WI38 (cell line): ENCODE measurements at regions not wholly inside any gene's neighbourhood (a gene's known extent, or its start where the extent isn't known, plus 50 kb on each side); places are given as distances from the start of the nearest gene placed in this dataset.

ENCODE experiments used
- H3K4me3 ChIP-seq: 2 replicates; pipeline ENCODE4 v1.5.1; 2011; ENCODE audit warnings: low read depth, mild to moderate bottlenecking, control low read depth, low read length
- TF ChIP-seq, protein P1 (sequence below): IDR thresholded peaks from 2 replicates; pipeline ENCODE4 v1.5.1; 2012; ENCODE audit warnings: low read depth, mild to moderate bottlenecking, control low read depth, low read length

DNA sequence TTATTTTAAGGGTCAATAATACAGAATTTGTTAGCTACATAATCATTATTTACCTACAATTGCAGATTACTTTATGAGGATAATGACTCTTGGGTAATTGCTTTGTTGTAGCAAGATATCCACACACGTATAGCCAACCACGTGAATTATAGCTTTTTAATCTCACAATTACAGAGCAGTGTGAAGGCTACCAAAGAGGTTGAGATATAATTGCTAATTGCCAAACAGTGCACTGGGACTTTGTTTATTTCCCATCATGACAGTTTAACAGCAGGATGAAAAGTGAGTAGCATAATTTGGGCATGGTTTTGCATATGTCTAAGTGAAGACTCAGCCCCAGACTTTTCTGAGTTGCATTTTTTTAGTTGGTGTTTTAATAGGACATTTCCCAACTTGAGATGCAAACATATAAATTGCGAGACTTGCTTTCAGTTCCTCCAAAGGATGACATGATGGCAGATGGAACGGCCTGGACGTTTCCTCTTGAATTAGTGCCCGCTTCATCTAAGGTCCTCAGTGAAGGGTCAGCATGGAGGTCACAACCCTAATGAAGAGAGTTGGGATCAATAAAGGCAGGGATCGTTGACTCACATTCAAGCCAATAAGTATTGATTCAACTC lies 180.7 kb upstream of the GPR26 start:
- no peak overlapping the region for H3K4me3 ChIP-seq
- TF ChIP-seq, protein P1, sequence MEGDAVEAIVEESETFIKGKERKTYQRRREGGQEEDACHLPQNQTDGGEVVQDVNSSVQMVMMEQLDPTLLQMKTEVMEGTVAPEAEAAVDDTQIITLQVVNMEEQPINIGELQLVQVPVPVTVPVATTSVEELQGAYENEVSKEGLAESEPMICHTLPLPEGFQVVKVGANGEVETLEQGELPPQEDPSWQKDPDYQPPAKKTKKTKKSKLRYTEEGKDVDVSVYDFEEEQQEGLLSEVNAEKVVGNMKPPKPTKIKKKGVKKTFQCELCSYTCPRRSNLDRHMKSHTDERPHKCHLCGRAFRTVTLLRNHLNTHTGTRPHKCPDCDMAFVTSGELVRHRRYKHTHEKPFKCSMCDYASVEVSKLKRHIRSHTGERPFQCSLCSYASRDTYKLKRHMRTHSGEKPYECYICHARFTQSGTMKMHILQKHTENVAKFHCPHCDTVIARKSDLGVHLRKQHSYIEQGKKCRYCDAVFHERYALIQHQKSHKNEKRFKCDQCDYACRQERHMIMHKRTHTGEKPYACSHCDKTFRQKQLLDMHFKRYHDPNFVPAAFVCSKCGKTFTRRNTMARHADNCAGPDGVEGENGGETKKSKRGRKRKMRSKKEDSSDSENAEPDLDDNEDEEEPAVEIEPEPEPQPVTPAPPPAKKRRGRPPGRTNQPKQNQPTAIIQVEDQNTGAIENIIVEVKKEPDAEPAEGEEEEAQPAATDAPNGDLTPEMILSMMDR: no peak

DNA sequence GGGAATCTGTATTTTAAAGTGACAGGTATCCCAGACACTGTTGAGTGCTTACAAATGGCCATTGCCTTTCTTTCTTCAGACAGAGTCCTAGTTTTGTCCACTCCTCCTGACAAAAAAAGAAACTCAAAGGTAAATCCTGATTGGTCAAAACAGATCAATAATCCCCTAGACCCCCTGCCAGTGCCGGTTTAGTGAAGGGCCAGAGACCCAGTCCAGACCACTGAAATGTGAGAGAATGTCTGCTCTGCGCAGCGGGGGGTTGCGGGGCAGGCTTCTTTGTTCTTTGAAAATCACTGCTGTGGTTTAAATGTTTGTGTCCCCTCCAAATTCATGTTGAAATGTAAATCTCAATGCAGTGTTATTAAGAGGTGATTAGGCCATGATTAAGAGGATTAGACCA lies 177.7 kb upstream of the GPR26 start:
- H3K4me3 ChIP-seq: no peak overlapping the region
- TF ChIP-seq, protein P1: no peak

DNA sequence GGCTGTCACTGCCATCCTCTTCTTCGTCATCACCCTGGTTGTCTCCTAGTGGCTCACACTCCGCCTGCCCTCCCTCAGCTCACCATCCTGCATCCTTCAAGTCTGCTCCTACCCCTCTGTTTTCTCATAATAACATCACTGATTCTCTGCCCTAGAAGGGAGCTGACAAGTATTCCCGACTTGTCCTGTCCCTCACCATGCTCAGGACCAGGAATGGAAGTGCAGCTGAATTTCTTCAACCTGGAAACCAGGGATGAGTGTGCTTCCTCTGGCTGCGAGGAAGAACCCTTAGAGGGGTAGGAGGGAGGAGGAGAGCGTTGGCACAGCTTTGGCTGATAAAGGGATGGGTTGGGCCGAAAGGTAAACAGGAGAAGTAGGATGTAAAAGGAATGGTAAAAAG lies 174.8 kb upstream of the GPR26 start:
- H3K4me3 ChIP-seq: no peak overlapping the region
- TF ChIP-seq, protein P1: no peak

DNA sequence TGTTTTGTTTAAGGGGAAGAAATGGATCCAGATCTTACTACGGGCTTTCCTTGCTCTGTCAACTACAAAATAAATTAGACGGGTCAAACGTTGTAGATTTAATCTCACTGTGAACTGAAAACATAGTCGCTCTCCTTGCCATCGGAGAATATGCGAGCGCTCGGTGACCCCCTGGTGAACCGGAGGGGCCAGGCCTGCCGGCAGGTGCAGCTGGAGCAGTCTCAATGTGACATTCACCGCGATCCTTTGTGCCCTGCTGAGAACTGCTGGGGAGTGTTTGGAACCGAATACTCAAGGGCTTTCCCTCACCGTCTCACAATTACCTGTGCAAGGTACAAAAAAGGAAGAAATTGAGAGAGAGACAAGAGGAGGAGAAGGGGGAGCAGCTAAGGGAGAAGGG lies 174.1 kb upstream of the GPR26 start:
- no peak overlapping the region for H3K4me3 ChIP-seq
- TF ChIP-seq, protein P1: no peak

DNA sequence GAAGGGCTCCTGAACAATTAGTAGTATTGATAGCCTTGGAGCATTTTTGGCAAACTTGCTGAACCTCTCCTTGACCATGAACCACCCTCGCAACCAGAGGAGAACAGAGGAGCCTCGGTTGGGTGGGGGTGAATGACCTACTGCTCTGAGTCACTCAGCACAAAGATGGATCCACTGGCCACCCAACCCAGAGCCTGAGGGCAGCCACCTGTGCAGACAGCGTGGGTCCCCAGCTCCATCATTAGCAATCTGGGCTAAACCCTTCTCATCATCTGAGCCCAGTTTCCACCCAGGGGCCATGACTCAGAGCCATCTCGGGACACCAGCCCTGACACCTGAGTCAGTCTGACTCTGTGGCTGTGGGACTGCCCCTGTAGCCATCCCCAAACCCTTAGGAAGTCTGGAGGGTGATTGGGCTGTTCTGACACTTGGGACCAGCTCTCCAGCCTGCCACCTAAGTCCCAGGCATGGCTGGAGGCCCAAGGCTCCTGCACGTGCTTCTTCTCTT lies 171.8 kb upstream of the GPR26 start:
- TF ChIP-seq, protein P1: no peak
- no peak overlapping the region for H3K4me3 ChIP-seq

DNA sequence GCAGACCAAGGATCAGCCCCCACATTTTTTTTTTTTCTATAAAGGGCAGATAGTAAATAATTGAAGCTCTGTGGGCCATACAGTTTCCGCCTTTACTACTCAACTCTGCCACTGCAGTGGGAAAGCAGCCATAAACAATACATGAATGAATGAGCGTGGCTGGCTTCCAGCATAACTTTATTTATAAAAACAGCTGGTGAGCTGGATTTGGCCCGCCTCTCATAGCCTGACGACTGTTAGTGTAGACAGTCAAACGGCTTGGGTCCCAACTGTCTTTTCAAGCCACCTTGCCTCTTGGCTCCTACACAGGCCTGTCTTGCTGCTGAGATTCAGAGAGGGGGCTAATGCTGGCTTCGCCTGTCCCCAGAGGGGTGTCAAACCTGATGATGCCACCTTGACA lies 169.8 kb upstream of the GPR26 start:
- H3K4me3 ChIP-seq: no peak overlapping the region
- TF ChIP-seq, protein P1: no peak

DNA sequence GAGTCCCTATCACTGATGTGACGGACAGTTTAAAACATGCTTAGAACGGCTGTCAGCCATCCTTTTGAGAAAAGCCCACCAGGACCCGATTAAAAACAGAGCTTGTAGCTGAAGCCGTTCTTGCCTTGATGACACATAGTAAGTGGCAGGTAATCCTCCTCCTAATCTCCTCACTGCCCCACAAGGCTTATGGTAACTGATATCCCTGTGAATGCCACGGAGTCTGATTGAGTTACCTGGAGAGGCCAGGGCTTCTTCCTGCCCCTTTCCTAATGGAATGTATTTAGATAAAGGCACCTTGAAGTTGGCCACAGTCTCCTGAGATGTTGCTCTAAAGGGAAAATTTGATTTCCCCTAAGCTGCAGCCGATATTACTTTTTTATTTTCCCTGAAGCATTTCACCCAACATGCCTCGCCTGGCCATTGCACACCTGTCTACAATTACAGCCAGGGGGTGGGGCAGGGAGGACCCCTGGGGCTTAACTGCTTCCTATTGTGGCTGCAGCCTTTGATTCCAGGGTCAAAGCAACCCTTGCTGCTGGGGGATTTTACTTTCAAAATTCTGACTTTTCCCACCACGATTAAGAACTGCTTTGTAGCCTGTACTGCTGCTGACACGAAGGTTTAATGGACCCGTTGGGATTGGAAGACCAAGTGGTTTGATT lies 169.0 kb upstream of the GPR26 start:
- TF ChIP-seq, protein P1: no peak

More for the DNA sequence above, 169.0 kb upstream of the GPR26 start:
- H3K4me3 ChIP-seq: no peak overlapping the region
